ENCODE measurements at regions not wholly inside any gene's neighbourhood (a gene's known extent, or its start where the extent isn't known, plus 50 kb on each side); places are given as distances from the start of the nearest gene placed in this dataset.

DNA sequence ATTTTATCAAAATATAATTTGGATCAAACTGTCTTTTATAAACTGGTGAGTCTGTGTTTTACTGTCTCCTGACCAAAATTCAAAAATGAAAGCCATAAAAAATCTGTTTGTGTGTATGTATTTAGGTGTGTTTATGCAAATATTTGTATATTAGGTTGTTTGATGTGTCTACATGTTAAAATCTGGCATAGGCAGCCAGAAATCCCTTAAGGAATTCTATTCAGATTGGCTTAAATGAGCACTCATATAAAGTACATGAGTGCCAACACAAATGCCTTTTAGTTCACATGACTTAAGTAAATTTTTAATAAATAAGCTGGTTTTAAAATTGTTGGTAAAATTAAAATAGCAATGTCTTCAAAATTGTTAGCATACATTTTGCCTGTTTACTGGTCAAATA, 133.3 kb upstream of the GUCY1A2 start:
- DNase-seq (ENCODE audit: extremely low read depth, low read depth) = no peak

DNA sequence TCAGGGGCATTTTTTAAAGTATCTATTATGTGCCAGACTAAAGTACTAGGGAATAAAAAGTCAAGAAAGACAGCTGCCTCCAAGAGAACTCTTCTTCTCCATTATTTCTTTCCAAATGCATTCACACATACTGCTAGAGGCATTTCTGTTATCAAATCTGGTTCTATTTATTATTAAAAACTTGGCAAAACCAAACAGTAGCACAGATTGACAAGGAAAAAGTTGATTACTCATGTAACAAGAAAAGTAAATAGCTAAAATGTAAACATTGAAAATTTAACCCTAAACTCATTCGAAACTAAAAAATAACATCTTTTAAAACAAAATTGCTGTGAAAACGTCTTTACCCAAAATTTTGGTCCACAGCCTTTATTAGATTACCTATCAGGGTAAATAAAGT, 132.9 kb upstream of the GUCY1A2 start:
- no peak for DNase-seq (ENCODE audit: extremely low read depth, low read depth)

DNA sequence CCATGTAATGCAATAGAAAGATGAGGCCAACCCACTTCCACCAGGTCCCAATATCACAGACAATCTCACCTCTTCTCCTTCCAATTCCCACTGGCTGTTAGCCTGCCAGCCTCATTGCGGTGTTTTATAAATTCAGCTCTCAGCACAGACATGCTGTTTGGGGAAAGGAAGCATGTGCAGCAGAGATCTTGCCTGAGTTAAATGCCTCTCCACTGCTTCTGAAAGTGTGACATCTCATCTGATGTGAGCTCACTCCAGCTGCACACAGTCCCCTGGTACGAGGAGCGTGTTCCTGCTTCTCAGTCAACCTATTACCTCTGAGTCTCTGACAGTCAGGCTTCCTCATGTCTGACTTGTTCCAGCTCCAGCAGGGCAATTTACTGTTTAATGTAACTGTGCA, 122.7 kb upstream of the GUCY1A2 start:
- DNase-seq (ENCODE audit: extremely low read depth, low read depth) = no peak

DNA sequence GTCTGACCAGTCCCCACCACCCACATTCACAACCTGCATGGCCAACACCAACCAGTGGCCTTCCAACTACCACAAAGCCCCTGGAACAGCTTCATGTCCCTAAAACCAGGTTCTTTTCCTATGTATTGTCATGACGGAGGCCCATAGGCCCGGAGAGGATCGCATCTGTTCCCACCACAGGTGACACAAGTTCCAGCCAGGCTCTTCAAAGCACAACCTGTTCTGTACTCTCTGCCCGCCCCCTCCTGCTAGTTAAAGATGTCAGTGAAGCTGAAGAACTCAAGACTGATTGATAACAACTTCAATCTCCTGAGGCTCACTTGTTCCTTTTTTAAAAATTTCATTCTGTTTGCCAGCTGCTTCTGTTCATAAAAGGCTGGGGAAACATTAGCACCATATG, 121.1 kb upstream of the GUCY1A2 start:
- no peak for DNase-seq (ENCODE audit: extremely low read depth, low read depth)

DNA sequence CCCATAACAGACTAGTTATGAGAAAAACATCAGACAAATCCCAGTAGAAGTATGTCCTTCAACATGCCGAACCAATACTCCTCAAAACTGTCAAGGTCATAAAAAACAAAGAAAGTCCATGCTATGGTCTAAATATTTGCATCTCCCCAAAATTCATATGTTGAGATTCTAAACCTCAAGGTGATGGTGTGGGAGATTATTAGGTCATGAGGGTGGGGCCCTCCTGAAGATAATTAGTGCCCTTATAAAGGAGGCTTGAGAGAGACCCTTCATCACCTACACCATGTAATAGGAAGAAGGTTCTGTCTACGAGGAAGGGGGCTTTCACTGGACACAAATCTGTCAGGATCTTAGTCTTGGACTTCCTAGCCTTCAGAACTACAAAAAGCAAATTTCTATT, 118.6 kb upstream of the GUCY1A2 start:
- no peak for DNase-seq (ENCODE audit: extremely low read depth, low read depth)

DNA sequence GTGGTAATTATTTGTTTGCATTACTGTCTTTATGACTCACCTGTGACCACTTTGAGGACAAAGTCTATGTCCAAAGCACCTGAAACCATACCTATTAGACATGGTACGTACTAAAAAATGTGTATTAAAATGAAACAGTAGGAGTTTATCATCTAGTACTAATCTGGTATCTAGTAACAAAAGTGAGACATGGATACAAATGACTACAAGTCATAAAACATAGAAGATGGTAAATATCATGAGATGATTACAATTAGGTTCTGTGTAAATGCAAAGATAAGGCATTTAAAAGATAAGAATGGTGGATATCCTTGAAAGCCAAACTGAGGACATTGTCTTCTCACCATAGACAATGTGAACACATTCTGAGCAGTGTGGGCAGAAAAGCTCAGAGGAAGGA, 113.5 kb upstream of the GUCY1A2 start:
- DNase-seq (ENCODE audit: extremely low read depth, low read depth) = no peak

DNA sequence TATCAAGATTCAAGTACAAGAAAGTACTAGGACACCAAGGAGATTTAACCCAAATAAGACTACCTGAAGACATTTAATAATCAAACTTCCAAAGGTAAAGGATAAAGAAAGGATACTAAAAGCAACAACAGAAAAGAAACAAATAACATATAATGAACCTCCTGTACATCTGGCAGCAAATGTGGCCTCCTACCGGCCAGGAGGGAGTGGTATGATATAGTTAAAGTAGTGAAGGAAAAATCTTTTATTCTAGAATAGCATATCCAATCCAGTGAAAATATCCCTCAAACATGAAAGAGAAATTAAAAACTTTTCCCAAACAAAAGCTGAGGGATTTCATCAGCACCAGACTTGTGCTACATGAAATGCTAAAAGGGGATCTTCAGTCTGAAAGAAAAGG, 104.7 kb upstream of the GUCY1A2 start:
- DNase-seq (ENCODE audit: extremely low read depth, low read depth) = no peak

DNA sequence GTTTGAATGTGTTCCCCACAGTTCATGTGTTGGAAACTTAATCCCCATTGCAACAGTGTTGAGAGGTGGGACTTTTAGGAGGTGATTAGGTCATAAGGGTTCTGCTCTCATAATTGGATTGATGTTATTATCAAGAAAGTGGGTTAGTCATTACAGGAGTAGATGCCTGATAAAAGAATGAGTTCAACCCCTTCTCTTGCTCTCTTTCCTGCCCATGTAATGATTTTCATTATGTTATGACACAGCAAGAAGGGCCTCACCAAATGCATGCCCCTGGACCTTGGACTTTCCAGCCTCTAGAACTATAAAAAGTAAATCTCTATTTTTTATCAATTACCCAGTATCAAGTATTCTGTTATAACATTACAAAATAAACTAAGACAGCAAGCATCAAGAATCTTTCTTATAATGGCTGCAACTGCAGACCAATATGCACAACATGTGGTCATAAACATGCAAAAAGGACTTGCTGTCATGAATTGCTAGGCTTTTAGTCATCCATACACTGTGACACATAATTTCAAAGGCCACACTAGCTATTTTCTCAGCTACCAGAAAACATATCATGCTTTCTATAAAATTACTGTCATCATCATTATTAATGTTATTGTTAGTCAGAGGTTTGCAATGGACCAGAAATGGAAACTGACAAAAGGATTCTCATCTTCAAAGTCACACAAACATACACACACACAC, 99.9 kb upstream of the GUCY1A2 start:
- DNase-seq (ENCODE audit: extremely low read depth, low read depth) = no peak

DNA sequence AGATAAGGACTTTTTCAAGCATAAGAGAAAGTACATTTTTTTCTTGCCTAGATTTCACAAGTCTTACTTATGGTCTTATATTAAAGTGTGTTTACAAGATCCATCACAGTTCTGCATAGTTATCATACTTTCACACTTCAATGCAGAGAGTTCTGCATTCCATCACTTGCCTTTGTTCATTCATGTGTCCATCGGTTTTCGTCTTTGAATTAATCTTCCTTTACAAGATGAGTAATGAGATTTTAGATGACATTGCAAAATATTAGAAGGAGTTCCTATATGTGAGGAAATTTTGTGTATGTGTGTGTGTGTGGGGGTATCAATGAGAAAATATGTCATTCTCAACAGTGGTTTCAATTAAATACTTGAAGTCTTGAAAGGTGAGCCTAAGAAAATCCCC, 98.1 kb upstream of the GUCY1A2 start:
- DNase-seq (ENCODE audit: extremely low read depth, low read depth) = peak; percentile 6

DNA sequence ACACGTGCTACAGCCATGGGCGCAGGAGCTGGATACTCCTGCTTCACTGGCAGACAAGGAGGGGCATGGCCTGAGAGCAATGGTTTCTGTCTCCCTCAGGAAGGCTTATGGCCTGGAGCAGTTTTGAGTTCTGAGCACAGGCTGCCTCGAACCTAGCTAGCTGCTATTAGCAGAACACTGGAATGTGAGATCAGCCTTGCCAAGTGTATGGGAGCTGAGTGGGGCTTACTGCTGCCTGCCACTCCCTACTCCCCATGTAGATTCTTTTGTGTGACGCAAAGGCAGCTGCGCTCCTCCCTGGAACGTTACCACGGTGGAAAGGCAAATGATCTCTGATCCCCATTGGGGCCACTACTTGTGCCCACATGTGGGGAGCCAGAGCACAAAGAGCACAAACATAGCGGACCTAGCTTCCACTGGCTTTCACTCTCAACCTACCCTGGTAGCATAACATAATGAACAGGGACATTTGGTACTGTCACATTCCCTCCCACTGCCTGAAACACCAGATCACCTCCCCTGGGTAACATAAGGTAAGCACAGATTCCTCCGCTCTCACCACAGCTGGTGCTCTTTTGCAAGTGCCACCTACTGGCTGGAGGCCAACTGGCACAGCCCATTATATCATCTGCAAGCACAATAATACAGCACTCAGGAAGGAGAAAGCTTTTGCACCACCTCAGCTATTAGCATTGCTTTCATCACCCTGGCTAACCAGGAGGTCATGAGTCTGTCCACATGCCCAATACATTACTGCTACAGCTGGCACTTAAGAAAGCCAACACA, 84.6 kb upstream of the GUCY1A2 start:
- no peak for DNase-seq (ENCODE audit: extremely low read depth, low read depth)

DNA sequence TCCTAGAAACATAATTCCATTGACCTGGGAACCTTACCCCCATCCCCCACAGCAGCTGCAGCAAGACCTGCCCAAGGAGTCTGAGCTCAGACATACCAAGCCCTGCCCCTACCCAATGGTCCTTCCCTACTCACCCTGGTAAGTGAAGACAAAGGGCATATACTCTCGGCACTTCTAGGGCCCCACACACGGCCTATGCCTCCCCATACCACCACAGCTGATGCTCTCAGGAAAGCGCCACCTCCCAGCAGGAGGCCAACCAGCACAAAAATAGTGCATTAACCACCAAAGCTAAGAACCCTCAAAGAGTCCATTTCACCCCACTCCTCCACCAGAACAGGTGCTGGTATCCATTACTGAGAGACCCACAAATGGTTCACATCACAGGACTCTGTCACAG, 74.4 kb upstream of the GUCY1A2 start:
- DNase-seq (ENCODE audit: extremely low read depth, low read depth) = no peak

DNA sequence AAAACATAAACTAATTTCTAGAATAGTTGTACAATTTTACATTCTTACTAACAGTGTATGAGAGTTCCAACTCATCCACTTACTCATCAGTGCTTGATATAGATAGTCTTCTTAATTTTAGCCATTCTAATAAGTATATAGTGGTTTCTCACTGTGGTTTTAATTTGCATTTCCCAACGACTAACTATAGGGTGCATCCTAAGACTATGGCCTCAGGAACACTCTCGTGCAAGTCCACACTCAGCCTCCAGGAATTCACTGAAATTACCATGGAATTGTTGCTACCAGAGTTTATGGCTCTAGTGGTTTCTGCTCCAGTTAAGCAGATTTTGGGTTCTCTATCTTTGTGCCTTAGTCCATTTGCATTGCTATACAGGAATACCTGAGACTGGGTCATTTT, 60.1 kb upstream of the GUCY1A2 start:
- DNase-seq (ENCODE audit: extremely low read depth, low read depth) = no peak

DNA sequence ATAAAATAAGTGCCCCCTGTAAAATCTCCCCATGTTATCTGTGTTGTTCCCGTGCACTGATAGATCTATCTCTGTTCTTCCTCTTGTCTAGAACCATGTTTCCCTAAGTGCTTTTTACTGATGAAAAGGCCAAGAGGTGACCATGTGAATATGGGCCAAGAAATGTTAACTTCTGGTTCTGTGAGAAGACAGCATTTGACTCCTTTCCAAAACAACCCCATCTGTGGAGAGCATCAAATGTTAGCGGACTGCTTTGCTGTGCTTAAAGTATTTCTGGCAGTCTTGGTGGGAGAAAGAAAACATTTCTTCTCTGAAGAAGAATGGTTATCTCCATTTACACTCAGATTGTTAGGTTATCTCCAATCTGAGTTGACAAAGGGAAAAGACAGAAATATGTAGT, 58.6 kb upstream of the GUCY1A2 start:
- DNase-seq (ENCODE audit: extremely low read depth, low read depth) = no peak

DNA sequence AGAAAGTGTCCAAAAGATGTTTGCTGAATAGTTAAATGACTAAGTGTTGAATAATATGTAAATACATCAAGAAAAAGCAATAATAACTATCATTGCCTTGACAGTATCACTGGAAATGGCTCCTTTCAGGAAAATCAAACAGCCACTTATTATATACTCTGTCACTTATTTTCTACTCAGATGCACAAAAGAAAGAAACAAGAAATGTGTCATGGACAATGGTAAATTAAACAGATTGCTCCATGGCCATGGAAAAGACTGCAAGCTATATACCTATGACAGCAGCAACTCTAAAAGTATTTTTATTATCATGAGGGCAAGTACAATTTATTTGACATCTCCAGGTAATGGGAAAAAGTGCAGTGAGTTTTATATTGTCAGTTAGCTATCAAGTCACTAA, 52.9 kb upstream of the GUCY1A2 start:
- DNase-seq (ENCODE audit: extremely low read depth, low read depth) = no peak

All from NCI-H460 (cell line).